H1 (cell line): ENCODE measurements at regions not wholly inside any gene's neighbourhood (a gene's known extent, or its start where the extent isn't known, plus 50 kb on each side); places are given as distances from the start of the nearest gene placed in this dataset.

Experiments
- CEBPB ChIP-seq: IDR thresholded peaks from 2 replicates; pipeline ENCODE4 v1.6.1; 2012; ENCODE audit warnings: low read depth, low read length
- CHD2 ChIP-seq: IDR thresholded peaks from 2 replicates; pipeline ENCODE4 v1.6.1; 2012; ENCODE audit warnings: low read length, improper control_type of control experiment
- CHD7 ChIP-seq: fragments of 300-600 bp; sonication (generic); IDR thresholded peaks from 2 replicates; pipeline ENCODE4 v1.7.1; 2012; ENCODE audit warnings: low read length, moderate library complexity, mild to moderate bottlenecking, inconsistent platforms; ENCODE audit not compliant: insufficient replicate concordance
- RAD21 ChIP-seq, 2 experiments: IDR thresholded peaks in 1 of 2; conservative IDR thresholded peaks in 1 of 2; 2 replicates each; pipeline ENCODE4 v1.6.1; 2011; ENCODE audit warnings: low read depth in 2 of 2, low read length in 2 of 2, improper control_type of control experiment in 1 of 2, inconsistent platforms in 1 of 2, mild to moderate bottlenecking in 1 of 2, moderate library complexity in 1 of 2
- RXRA ChIP-seq: IDR thresholded peaks from 2 replicates; pipeline ENCODE4 v1.6.1; 2011; ENCODE audit warnings: low read depth, mild to moderate bottlenecking, low read length, moderate library complexity; ENCODE audit not compliant: insufficient read depth
- SIN3A ChIP-seq, 2 experiments: IDR thresholded peaks in 1 of 2; conservative IDR thresholded peaks in 1 of 2; 2 replicates each; pipeline ENCODE4 v1.6.1; 2011 to 2012; ENCODE audit warnings: low read length in 2 of 2, improper control_type of control experiment in 1 of 2, low read depth in 1 of 2, mild to moderate bottlenecking in 1 of 2
- SRF ChIP-seq: IDR thresholded peaks from 2 replicates; pipeline ENCODE4 v1.6.1; 2011; ENCODE audit warnings: mild to moderate bottlenecking, low read depth, low read length, moderate library complexity
- TAF7 ChIP-seq: optimal IDR thresholded peaks from 2 replicates; pipeline ENCODE3; 2011; ENCODE audit warnings: low read depth, mild to moderate bottlenecking, inconsistent platforms, low read length, moderate library complexity, borderline replicate concordance
- TCF12 ChIP-seq: IDR thresholded peaks from 2 replicates; pipeline ENCODE4 v1.6.1; 2011; ENCODE audit warnings: low read depth, mild to moderate bottlenecking, low read length
- TF ChIP-seq, protein P1 (sequence below): IDR thresholded peaks from 2 replicates; pipeline ENCODE4 v1.6.1; 2011; ENCODE audit warnings: low read length, improper control_type of control experiment

- TF ChIP-seq CHD7 (no peak), CEBPB (no peak), CHD2 (no peak), SRF (no peak), TAF7 (no peak), RAD21 (IDR thresholded peaks at IDR 0.05 in 1 of 2, conservative IDR thresholded peaks at IDR 0.05 in 1 of 2; ENCODE audit: low read depth in 2 of 2, low read length in 2 of 2) (no peak), SIN3A (conservative IDR thresholded peaks at IDR 0.05 in 1 of 2, IDR thresholded peaks at IDR 0.05 in 1 of 2; ENCODE audit: low read depth in 1 of 2, low read length in 2 of 2) (no peak), TCF12 (no peak), RXRA (no peak)
- TF ChIP-seq, protein P1, sequence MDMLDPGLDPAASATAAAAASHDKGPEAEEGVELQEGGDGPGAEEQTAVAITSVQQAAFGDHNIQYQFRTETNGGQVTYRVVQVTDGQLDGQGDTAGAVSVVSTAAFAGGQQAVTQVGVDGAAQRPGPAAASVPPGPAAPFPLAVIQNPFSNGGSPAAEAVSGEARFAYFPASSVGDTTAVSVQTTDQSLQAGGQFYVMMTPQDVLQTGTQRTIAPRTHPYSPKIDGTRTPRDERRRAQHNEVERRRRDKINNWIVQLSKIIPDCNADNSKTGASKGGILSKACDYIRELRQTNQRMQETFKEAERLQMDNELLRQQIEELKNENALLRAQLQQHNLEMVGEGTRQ = no peak
Measured at GRCh38 chr13:84208246-84208910, 326.1 kb upstream of the SLITRK1 start (continued).
